Daoy (cell line): ENCODE measurements at regions not wholly inside any gene's neighbourhood (a gene's known extent, or its start where the extent isn't known, plus 50 kb on each side); places are given as distances from the start of the nearest gene placed in this dataset.
A peak's percentile ranks its signal among the peaks of the same experiment; 100 is the strongest.
"Not testable (repeated sequence)": the region's sequence is repeated elsewhere in the genome, so short reads cannot be mapped to it uniquely, and the experiment has no call there.

ENCODE experiments used
- DNase-seq: peaks from one replicate; pipeline ENCODE4 v3.0.0-alpha.2; 2015; ENCODE audit warnings: low read depth

DNA sequence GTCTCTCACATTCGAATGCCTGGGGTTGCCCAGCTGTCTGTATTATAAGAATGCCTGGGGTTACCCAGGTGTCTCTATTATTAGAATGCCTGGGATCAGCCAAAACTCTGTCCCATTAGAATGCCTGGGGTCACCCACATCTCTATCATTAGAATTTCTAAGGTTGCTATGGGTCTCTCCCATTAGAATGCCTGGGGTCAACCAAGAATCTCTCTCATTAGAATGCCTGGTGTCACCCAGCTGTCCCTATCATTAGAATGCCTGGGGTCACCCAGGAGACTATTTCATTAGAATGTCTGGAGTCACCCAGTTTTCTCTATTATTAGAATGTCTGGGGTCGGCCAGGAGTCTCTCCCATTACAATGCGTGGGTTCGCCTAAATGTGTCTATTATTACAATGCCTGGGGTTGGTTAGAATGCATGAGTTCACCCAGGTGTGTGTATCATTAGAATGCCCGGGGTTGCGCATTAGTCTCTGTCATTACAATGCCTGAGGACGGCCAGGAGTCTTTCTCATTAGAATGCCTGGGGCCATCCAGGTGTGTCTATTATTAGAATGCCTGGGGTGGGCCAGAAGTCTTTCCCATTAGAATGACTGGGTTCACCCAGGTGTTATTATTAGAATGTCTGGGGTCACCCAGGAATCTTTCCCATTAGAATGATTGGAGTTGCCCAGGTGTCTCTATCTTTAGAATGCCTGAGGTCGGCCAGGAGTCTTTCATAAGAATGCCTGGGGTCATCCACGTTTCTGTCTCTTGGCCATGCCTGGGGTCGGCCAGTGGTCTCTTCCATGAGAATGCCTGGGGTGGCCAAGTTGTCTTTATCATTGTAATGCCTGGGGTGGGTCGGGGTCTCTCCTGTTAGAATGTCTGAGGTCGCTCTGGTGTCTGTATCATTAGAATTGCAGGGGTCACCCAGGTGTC is 59.6 kb downstream of the RNF187 start:
- no peak for DNase-seq

DNA sequence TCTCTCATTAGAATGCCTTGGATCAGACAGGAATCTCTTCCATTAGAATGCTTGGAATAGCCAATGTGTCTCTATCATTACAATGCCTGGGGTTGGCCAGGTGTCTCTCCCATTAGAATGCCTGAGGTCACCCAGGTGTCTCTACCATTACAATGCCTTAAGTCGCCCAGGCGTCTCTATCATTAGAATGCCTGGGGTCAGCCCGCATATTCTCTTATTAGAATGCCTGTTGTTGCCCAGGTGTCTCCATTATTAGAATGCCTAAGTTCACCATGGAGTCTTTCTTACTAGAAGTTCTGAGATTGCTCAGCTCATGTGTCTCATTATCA is 60.2 kb downstream of the RNF187 start:
- no peak for DNase-seq

DNA sequence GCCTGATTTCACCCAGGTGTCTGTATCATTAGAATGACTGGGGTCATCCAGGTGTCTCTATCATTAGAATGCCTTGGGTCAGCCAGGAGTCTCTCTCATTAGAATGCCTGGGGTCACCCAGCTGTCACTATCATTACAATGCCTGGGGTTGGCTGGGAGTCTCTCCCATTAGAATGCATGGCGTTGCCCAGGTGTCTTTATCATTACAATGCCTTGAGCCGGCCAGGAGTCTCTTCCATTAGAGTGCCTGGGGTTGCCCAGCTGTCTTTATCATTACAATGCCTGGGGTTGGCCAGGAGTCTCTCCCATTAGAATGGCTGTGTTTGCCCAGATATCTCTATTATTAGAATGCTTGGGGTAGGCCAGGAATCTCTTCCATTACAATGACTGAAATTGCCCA is 61.6 kb downstream of the RNF187 start:
- DNase-seq: no peak

DNA sequence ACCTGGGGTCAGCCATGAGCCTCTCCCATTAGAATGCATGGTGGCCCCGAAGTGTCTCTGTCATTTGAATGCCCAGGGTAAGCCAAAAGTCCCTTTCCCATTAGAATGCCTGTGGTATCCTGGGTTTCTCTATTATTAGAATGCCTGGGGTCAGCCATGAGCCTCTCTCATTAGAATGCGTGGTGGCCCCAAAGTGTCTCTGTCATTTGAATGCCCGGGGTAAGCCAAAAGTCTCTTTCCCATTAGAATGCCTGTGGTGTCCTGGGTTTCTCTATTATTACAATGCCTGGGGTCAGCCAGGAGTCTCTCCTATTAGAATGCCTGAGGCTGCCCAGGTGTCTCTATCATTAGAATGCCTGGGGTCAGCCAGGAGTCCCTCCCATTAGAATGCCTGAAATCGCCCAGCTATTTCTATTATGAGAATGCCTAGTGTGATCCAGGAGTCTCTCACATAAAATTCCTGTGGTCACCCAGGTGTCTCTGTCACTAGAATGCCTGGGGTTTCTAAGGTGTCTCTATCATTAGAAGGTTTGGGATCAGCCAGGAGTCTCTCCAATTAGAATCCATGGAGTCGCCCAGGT is 65.5 kb downstream of the RNF187 start:
- DNase-seq: no peak

DNA sequence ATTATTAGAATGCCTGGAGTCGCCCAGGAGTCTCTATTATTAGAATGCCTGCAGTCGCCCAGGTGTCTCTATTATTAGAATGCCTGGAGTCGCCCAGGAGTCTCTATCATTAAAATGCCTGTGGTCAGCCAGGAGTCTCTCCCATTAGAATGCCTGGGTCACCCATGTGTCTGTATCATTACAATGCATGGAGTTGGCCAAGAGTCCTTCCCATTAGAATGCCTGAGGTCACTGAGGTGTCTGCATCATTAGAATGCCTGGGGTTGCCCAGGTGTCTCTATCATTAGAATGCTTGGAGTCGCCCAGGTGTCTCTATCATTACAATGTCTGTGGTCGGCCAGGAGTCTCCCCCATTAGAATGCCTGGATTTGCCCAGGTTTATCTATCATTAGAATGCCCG is 66.9 kb downstream of the RNF187 start:
- DNase-seq: no peak

- DNase-seq: peak; percentile 34
Measured at GRCh38 chr1:228555074-228555994, 68.2 kb downstream of the RNF187 start.

DNA sequence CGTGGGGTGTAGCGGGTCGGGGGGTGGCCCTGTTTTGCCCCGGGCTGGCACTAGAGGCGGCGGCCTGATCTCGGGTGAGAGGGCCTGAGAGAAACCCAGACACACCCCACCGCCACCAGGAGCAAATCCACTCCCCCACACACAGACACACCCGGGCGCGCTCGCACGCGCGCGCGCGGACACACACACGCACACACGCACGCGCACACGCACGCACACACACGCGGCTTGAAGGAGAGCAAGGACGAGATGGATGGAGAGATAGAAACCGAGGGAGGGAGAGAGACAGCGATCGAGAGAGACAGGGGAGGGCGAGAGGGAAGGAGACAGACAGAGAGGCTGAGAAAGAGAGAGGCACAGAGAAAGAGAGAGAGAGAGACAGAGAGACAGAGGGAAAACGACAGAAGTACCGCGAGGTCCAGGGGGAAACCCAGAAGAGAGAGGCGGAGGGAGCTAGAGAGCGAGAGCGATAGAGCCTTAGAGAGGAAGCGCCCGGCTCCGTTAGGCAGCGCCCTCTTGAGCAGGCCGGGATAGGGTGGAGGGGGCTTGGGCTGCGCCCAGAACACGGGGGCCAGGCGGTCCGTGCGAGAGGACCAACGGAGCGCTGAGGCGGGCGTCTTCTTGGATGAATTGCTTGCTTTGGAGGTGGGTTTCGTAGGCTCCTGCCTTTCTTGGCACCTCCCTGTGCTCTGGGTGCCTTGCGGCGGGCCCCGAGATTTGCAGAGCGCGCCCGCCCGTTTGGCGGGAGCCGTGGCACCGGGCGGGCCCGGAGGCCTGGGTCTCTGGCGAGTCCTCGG is 69.7 kb downstream of the RNF187 start:
- DNase-seq: not testable (repeated sequence)
